HepG2 (cell line): ENCODE measurements at regions not wholly inside any gene's neighbourhood (a gene's known extent, or its start where the extent isn't known, plus 50 kb on each side); places are given as distances from the start of the nearest gene placed in this dataset.

Experiments
- ATAC-seq: fragments of 200-7000 bp; cut with Tn5 transposase; 3 replicates; pipeline ENCODE4 v1.9.1; 2020; ENCODE audit warnings: mild to moderate bottlenecking, moderate library complexity
- BruUV-seq: library from RNA; stranded (reverse); fragments of 400-500 nt; replicated peaks from 2 replicates; lab custom pipeline; 2021; lab: Mats Ljungman, UMichigan
- CTCF ChIA-PET: fragments of 300-600 bp; formaldehyde crosslinking; extraction: SDS; loops from one replicate; lab custom pipeline; 2021; ENCODE audit warnings: low total read pairs, inconsistent platforms, low intra/inter-chr PET ratio; lab: Yijun Ruan, JAX
- POLR2A ChIA-PET: fragments of 350-600 bp; sonication (Branson Sonifier 250); formaldehyde crosslinking; loops from one replicate; lab custom pipeline; 2020; ENCODE audit warnings: antibody characterized with exemption, inconsistent platforms; lab: Yijun Ruan, JAX
- DNase-seq: peaks from one replicate; pipeline ENCODE4 v3.0.0-alpha.2; 2015; ENCODE audit warnings: low spot score
- FAIRE-seq: peaks from 3 replicates; lab custom pipeline; 2011; peaks lifted over from hg19 to GRCh38; lab: Jason Lieb, UNC
- H2AFZ ChIP-seq: one replicate; pipeline ENCODE4 v1.6.1; 2011; ENCODE audit warnings: low read length, inconsistent platforms
- H3K27ac ChIP-seq: fragments of 300-600 bp; 3 replicates; pipeline ENCODE4 v1.8.0; 2011; ENCODE audit warnings: mixed run types, mild to moderate bottlenecking, mixed read lengths, low read length, inconsistent platforms; ENCODE audit not compliant: insufficient read depth; ENCODE audit errors: extremely low read length
- H3K27me3 ChIP-seq, 2 experiments: fragments of 200-600 bp in 1 of 2; 2 replicates in 1 of 2; 3 replicates in 1 of 2; pipeline versions ENCODE4 v1.6.0 to v1.8.0; 2011; ENCODE audit warnings: low read length in 2 of 2, mild to moderate bottlenecking in 2 of 2, moderate library complexity in 2 of 2, inconsistent platforms in 1 of 2; ENCODE audit not compliant: insufficient read depth in 2 of 2, control insufficient read depth in 1 of 2
- H3K36me3 ChIP-seq, 2 experiments: fragments of 200-600 bp in 1 of 2; replicated peaks in 1 of 2; 2 replicates in 1 of 2; 3 replicates in 1 of 2; pipeline versions ENCODE4 v1.5.1 to v1.8.0; 2011; ENCODE audit warnings: low read length in 2 of 2, inconsistent platforms in 1 of 2; ENCODE audit not compliant: insufficient read depth in 2 of 2, control insufficient read depth in 1 of 2
- H3K4me1 ChIP-seq: 2 replicates; pipeline ENCODE4 v1.5.1; 2012; ENCODE audit warnings: low read length, inconsistent platforms; ENCODE audit not compliant: insufficient read depth
- H3K4me2 ChIP-seq: 2 replicates; pipeline ENCODE4 v1.6.0; 2011; ENCODE audit warnings: low read depth, low read length, inconsistent platforms
- H3K4me3 ChIP-seq, 3 experiments: fragments of 200-600 bp in 1 of 3; sonication (generic), shearing (Covaris generic) in 1 of 3; replicated peaks in 1 of 3; 2 replicates each; pipeline ENCODE4 v1.5.1; 2011 to 2016; ENCODE audit warnings: low read length in 3 of 3, inconsistent platforms in 2 of 3, low read depth in 2 of 3, mild to moderate bottlenecking in 2 of 3, control low read depth in 1 of 3, mixed read lengths in 1 of 3; ENCODE audit not compliant: insufficient read depth in 1 of 3
- H3K79me2 ChIP-seq: one replicate; pipeline ENCODE4 v1.6.1; 2011; ENCODE audit warnings: low read length, inconsistent platforms; ENCODE audit not compliant: insufficient read depth
- H3K9ac ChIP-seq: 2 replicates; pipeline ENCODE4 v1.6.0; 2011; ENCODE audit warnings: mild to moderate bottlenecking, low read depth, low read length, inconsistent platforms; ENCODE audit not compliant: insufficient read depth
- H3K9me3 ChIP-seq: 2 replicates; pipeline ENCODE4 v1.5.1; 2012; ENCODE audit warnings: mild to moderate bottlenecking, low read length
- H4K20me1 ChIP-seq: 2 replicates; pipeline ENCODE4 v1.6.0; 2011; ENCODE audit warnings: inconsistent platforms, mild to moderate bottlenecking, low read length, moderate library complexity; ENCODE audit not compliant: insufficient read depth
- ELF1 ChIP-seq: sonication (generic); formaldehyde crosslinking; IDR thresholded peaks from 2 replicates; pipeline ENCODE4 v1.4.0; 2020; ENCODE audit warnings: missing genetic modification reagents
- ERF ChIP-seq: IDR thresholded peaks from 2 replicates; pipeline ENCODE4 v1.6.1; 2018; ENCODE audit warnings: missing biosample characterization, missing genetic modification reagents
- GLI4 ChIP-seq: sonication (generic); formaldehyde crosslinking; IDR thresholded peaks from 2 replicates; pipeline ENCODE4 v1.5.1; 2020; ENCODE audit warnings: missing genetic modification reagents, mild to moderate bottlenecking, moderate library complexity, borderline replicate concordance
- MLXIP ChIP-seq: sonication (generic); formaldehyde crosslinking; IDR thresholded peaks from 2 replicates; pipeline ENCODE4 v1.9.0; 2021; ENCODE audit warnings: missing genetic modification reagents, borderline replicate concordance
- SAP130 ChIP-seq: IDR thresholded peaks from 2 replicates; pipeline ENCODE4 v1.6.1; 2016; ENCODE audit warnings: low read depth
- TBP ChIP-seq: sonication (generic); formaldehyde crosslinking; IDR thresholded peaks from 2 replicates; pipeline ENCODE4 v1.5.0; 2020; ENCODE audit warnings: missing genetic modification reagents
- TRIM22 ChIP-seq: fragments of 450-650 bp; IDR thresholded peaks from 2 replicates; pipeline ENCODE4 v1.6.1; 2017
- YEATS4 ChIP-seq: sonication (generic); formaldehyde crosslinking; IDR thresholded peaks from 2 replicates; pipeline ENCODE4 v1.4.0; 2020; ENCODE audit warnings: missing genetic modification reagents, borderline replicate concordance
- ZEB1 ChIP-seq: IDR thresholded peaks from 2 replicates; pipeline ENCODE4 v1.6.1; 2012; ENCODE audit warnings: mild to moderate bottlenecking, low read depth, inconsistent platforms; ENCODE audit not compliant: insufficient replicate concordance
- ZFP62 ChIP-seq: sonication (generic); formaldehyde crosslinking; IDR thresholded peaks from 2 replicates; pipeline ENCODE4 v1.4.0; 2020; ENCODE audit warnings: missing genetic modification reagents
- ZNF333 ChIP-seq: sonication (generic); formaldehyde crosslinking; IDR thresholded peaks from 2 replicates; pipeline ENCODE4 v1.4.0; 2020; ENCODE audit warnings: mild to moderate bottlenecking, missing genetic modification reagents, borderline replicate concordance
- ZNF354B ChIP-seq: sonication (generic); formaldehyde crosslinking; IDR thresholded peaks from 2 replicates; pipeline ENCODE4 v1.8.0; 2022; ENCODE audit warnings: mild to moderate bottlenecking, missing genetic modification reagents
- ZNF740 ChIP-seq: sonication (generic); formaldehyde crosslinking; IDR thresholded peaks from 2 replicates; pipeline ENCODE4 v1.4.0; 2020; ENCODE audit warnings: missing genetic modification reagents
- ZNF780A ChIP-seq: sonication (generic); formaldehyde crosslinking; IDR thresholded peaks from 2 replicates; pipeline ENCODE4 v1.8.0; 2022; ENCODE audit warnings: mild to moderate bottlenecking, missing genetic modification reagents, moderate library complexity
- WGBS: methylation state at CpG from one replicate; pipeline ENCODE4 v1.1.6; 2017; ENCODE audit warnings: low lambda C conversion rate; 5-methylcytosine and 5-hydroxymethylcytosine counted together
- in situ Hi-C: cut with HindIII; loops from 2 replicates; pipeline ENCODE4 v1.10.0; 2017; ENCODE audit warnings: low pct_unique_long_range_greater_than_20kb; ENCODE audit not compliant: extremely low pct_ligation_motif_present
- intact Hi-C: fragments of 100-400 bp; cut with micrococcal nuclease; formaldehyde crosslinking; loops from one replicate; pipeline ENCODE4 v1.10.0; 2022; ENCODE audit not compliant: unreplicated experiment
- TF ChIP-seq, protein P1 (sequence below): sonication (generic); formaldehyde crosslinking; IDR thresholded peaks from 2 replicates; pipeline ENCODE4 v1.5.1; 2020; ENCODE audit warnings: mild to moderate bottlenecking, missing genetic modification reagents

DNA sequence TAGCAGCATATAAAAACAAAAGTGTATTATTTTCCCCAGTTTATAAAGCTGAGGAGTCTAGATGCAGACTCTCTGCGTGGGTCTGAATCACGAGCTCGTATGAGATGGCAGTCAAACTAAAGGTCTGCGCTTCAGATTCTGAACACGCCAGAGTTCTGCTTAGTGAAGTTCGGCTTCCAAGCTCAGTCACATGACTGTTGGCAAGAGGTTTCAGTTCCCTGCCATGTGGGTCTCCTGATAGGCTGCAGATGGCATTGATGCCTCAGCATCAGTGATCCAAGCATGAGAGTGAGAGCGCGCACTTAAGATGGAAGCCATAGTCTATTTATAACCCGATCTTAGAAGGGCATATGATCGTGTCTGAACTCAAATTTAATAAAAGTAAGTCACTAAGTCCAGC is 242.8 kb upstream of the DOK6 start (continued):
- no peak for TF ChIP-seq TBP
- TF ChIP-seq GLI4: no peak
- TF ChIP-seq SAP130: no peak
- TF ChIP-seq ZEB1: no peak

DNA sequence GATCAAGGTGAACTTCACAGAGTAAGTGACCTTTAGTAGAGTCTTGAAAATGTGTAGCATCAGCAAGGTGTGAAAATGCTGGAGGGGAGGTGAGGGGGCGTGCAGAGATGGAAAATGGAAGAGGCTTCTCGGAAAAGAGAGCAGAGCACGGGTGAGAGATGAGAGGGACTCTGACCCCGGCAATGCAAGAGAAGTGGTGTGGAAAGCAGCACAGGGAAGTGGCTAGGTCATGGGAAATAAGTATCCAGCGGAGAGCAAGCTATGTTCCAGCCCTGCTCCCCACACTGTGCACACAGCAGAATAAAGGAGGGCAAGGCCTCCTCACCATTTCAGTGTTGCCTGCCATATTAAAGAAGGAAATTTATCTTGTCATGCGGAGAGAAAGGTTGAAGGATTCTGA is 241.7 kb upstream of the DOK6 start:
- DNase-seq: no peak
- in situ Hi-C loops (no loop called here), intact Hi-C loops (no loop called here)
- ChIA-PET POLR2A (no interaction called here), CTCF (no interaction called here)
- 17% methylated on average over 6 of the region's 6 CpGs for WGBS
- peak overlapping the region; percentile 19; the same call in 1 of the 2 replicates for H3K4me2 ChIP-seq
- no peak overlapping the region for H2AFZ ChIP-seq
- no peaks in the 10 kb centered on the region for H3K9me3 ChIP-seq
- no peak for FAIRE-seq
- no peaks in the 10 kb centered on the region for H4K20me1 ChIP-seq
- no peaks in the 10 kb centered on the region for H3K36me3 ChIP-seq
- no peak overlapping the region for H3K9ac ChIP-seq
- H3K4me1 ChIP-seq: peaks cover 19% of the 10 kb centered on the region
- no peak overlapping the region for H3K27ac ChIP-seq
- H3K27me3 ChIP-seq: no peaks in the 10 kb centered on the region
- ATAC-seq: peak; percentile 73
- no peak overlapping the region for H3K4me3 ChIP-seq
- no peaks in the 10 kb centered on the region for H3K79me2 ChIP-seq
- no TSS peak for BruUV-seq
- no peak for TF ChIP-seq ZNF780A (CRISPR knock-in tag)
- no peak for TF ChIP-seq MLXIP (CRISPR knock-in tag)
- TF ChIP-seq TRIM22: no peak
- TF ChIP-seq ZFP62 (CRISPR knock-in tag): no peak
- TF ChIP-seq, protein P1, sequence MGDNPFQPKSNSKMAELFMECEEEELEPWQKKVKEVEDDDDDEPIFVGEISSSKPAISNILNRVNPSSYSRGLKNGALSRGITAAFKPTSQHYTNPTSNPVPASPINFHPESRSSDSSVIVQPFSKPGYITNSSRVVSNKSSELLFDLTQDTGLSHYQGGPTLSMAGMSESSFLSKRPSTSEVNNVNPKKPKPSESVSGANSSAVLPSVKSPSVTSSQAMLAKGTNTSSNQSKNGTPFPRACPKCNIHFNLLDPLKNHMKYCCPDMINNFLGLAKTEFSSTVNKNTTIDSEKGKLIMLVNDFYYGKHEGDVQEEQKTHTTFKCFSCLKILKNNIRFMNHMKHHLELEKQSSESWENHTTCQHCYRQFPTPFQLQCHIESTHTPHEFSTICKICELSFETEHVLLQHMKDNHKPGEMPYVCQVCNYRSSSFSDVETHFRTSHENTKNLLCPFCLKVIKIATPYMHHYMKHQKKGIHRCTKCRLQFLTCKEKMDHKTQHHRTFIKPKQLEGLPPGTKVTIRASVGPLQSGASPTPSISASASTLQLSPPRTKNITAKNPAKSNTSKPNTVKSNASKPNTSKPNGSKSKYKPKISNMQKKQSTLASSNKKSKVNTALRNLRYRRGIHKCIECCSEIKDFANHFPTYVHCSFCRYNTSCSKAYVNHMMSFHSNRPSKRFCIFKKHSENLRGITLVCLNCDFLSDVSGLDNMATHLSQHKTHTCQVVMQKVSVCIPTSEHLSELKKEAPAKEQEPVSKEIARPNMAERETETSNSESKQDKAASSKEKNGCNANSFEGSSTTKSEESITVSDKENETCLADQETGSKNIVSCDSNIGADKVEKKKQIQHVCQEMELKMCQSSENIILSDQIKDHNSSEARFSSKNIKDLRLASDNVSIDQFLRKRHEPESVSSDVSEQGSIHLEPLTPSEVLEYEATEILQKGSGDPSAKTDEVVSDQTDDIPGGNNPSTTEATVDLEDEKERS (CRISPR knock-in tag): no peak
- TF ChIP-seq ERF (CRISPR knock-in tag): no peak
- no peak for TF ChIP-seq ELF1
- TF ChIP-seq ZNF333 (CRISPR knock-in tag): no peak
- no peak for TF ChIP-seq ZNF740 (CRISPR knock-in tag)
- TF ChIP-seq YEATS4 (CRISPR knock-in tag): no peak
- no peak for TF ChIP-seq ZNF354B (CRISPR knock-in tag)
